HG02642 (cell line): ENCODE measurements at regions not wholly inside any gene's neighbourhood (a gene's known extent, or its start where the extent isn't known, plus 50 kb on each side); places are given as distances from the start of the nearest gene placed in this dataset.
"Not testable (repeated sequence)": the region's sequence is repeated elsewhere in the genome, so short reads cannot be mapped to it uniquely, and the experiment has no call there.

Experiments used
- ATAC-seq: cut with Tn5 transposase; IDR thresholded peaks from one replicate; pipeline ENCODE4 v1.9.1; 2021; ENCODE audit warnings: mild to moderate bottlenecking; ENCODE audit not compliant: unreplicated experiment, poor library complexity

DNA sequence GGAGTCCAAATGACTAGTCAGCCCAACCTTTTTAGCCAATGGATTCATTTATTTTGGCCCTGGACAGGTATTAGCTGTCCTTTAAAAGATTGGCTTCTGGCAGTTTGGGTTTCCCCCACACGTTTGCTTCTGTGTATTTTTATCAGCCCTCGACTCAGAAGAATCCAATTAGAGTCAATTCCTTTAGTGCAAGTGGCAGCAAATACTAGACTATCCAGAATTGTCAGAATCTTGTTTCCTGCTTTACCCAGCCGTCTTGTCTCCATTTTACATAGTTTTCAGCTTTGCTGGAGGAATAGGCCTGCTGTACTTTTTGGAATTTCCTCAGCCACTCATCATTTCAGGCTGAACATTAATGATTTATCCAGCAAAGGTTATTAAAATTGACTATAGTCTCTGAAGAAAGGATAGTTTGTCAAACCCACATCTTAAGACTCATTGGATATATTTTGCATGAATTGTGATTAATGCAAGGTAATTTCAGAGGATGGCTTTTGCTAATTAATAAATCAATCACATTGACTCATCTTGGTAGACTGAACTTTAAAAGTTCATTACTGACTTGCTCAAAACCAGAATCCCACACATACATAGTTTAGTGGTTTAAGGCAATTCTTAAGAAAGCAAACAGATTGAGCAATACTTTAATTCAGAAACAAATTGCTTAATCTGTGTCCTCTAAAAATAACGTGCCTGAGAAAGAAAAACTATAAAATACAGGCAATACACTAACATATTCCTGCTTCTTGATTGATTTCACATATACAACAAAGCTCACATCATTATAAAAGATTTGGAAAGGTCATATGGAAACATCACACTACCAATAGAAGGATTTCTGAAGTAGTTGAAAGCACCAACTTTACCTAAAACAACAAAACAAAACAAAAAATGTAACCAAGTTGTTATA is 62.9 kb upstream of the ZNF217 start:
- no peak for ATAC-seq

DNA sequence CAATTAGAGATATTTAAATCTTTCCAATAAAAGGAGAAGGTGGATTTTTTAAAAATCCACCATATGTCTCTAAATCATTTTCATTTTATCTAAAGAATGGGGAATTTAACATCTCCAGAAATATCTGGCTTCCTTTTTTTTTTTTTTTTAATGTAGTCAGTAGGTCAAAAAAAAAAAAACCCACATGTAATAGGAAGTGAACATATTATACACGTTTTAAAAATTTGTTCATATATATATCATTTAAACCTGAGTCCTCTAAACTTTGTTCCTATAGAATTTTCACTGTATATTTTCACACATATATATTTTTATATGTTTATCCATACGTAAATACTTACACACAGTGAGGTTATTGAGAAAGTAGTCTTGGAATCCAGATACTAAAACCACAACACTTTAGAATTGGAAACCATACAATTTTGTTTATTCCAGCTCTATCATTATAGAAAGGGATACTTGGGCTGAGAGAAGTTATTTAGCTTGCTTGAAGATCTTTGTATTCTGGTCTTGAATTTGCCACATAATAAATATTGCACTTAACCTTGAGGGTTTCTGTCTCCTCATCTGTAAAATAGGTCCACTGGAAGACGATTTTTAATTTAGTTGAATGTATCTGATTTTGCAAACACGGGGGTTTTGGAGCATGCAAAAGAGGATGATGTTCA is 62.1 kb upstream of the ZNF217 start:
- ATAC-seq, result no peak

DNA sequence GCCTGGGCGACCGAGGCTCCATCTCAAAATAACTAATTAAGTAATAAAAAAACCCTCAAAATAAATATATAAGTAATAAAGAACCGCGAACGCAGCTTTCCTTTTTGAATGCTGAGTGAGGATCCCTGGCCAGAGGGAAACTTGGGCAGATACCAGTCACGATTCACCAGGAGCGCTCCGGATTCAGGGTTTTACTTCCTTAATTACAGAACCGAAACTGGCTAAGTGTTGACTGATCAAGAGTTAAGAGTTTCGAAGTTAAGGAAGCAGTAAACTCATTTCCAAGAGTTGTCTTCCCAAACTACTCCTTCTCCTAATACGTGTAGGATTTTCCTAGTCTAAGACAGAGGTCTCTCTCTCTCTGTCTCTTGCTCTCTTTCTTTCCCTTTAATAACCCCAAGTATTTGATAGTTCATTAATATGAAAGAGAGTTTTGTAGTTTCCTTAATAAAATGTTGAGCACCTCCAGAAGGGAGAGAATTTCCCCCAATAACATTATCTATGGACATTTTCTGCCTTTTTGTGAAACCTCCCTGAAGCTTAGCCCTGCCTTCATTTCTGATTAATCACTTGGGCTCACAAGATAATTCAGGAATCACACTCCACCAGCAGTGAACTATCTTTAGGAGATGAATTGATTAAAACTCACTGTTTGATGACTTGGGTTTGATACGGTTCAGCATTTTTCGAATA is 61.4 kb upstream of the ZNF217 start:
- no peak for ATAC-seq

DNA sequence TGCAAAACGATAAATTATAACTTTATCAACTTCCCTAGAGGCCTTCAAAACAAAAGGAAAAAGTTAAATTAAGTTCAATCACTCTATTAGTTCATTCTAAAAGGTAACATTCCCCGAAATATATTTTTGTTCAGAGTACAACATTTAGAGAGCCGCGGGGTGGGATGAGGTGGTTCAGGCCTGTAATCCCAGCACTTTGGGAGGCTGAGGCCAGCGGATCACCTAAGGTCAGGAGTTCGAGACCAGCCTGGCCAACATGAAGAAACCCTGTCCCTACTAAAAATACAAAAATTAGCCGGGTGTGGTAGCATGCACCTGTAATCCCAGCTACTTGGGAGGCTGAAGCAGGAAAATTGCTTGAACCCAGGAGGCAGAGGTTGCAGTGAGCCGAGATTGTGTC is 60.9 kb upstream of the ZNF217 start:
- not testable (repeated sequence) for ATAC-seq

DNA sequence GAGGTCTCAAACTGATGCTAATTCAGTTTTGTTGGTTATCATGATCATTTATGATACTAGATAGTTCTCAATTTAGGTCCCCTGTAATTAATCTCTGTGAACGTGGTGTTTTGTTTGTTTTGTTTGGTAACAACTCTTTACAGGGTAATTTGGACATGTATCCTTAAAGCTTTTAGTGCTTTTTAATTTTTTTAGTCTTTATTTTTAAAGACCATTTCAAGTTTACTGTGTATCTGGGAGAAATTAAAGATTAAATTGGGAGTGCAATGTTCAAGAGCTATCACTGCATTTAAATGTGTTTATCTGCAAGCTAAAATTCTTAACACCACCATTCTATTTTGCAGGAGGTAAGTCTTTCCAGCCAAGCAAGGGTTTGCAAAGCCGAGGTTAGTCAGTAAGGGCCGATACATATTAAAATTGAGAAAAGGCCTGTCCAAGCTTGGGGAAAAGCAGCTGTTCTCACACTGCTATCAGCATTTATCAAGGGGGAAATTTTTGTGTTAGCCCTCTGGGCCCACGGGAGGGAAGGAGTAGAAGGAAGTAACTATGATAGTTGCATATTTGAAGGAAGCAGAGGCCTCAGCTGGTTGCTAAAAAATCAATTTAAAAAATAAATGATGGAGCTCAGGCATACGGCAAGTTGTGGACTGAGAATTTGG is 59.3 kb upstream of the ZNF217 start:
- no peak for ATAC-seq

DNA sequence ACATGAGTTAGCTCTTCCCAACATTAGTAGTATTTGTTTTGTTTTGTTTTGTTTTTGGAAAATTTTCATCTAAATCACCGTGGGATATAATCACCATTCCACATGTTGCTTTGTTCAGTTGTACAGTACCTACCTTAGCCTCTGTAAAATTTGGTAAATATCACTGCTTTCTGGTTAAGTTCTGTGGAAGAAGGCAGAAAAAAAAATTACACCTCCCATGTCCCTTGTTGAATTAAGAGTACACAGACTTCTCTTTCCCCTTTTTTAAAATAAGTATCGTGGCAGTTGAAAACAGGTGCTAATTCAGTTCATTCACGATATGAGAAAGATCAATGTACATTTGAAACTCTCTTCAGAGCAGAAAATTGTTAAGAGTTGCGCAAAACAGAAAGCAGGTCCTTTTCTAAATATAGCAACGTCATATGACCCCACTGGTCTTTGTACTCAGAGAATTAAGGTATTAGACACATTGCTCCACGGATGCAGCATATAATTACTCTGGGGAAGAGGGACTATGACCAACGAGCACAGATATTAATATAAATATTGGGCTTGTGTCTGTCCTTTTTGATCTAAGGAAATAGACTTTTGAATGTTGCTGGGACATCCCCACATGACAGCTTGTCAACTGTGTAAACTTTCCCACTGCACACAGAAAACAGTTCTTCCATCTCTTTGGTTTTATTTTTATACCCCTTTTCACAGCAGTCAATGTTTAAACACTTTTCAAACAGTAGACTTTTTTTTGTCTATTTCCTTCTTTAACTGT is 58.6 kb upstream of the ZNF217 start:
- peak; percentile 64 for ATAC-seq

DNA sequence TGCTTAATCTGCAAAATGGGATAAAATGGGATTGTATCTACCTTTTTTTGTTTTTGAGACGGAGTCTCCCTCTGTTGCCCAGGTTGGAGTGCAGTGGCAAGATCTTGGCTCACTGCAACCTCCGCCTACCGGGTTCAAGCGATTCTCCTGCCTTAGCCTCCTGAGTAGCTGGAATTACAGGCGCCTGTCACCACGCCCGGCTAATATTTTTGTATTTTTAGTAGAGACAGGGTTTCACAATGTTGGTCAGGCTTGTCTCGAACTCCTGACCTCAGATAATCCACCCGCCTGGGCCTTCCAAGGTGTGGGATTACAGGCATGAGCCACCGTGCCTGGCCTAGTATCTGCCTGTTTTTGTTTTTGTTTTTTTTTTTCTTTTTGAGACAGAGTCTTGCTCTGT is 55.9 kb upstream of the ZNF217 start:
- ATAC-seq, result not testable (repeated sequence)

DNA sequence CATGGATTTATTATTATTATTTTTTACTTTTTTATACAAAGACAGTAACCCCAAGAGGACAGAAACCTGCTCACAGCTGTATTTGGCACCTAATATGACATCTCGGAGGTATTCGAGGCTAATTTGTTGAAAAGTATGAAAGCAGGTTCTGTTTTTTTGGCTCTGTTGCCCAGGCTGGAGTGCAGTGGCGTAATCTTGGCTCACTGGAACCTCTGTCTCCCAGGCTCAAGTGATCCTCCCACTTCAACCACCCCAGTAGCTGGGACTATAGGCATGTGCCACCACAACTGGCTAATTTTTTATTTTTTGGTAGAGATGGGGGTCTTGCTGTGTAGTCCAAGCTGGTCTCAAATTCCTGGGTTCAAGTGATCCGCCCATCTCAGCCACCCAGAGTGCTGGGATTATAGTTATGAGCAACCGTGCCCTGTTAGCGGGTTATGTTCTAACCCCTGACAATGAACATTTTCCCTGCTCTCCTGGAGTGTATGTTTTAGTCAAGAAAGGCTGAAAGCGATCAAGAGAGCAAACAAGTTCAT is 53.7 kb upstream of the ZNF217 start:
- no peak for ATAC-seq

DNA sequence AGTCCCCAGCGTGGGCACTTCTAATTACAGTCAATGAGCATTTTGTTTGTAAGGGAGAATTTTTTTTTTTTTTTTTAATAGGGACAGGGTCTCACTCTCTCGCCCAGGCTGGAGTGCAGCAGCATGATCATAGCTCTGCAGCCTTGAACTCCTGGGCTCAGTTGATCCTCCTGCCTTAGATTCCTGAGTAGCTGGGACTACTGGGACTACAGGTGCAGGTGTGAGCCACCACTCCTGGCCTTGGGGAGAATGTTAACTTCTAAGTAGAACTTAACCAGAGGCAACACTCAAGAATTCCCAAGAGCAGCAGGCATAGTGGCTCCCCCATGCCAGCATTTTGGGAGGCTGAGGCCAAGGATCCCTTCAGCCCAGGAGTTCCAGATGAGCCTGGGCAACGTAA is 52.9 kb upstream of the ZNF217 start:
- ATAC-seq, result no peak

DNA sequence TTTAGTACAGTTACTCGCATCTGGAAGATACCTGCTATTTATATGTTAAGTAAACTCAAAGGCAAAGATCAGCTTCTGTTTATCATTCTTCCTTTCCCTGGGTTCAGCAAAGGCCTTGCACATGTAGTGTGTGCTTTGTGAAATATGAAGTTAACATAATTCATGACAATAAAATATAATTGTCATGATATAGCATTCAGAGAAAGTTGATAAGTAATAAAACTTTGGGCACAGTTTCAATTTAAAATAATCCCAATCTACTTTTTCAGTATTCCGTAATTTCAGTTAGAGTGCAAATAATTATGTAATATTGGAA is 51.9 kb upstream of the ZNF217 start:
- no peak for ATAC-seq

DNA sequence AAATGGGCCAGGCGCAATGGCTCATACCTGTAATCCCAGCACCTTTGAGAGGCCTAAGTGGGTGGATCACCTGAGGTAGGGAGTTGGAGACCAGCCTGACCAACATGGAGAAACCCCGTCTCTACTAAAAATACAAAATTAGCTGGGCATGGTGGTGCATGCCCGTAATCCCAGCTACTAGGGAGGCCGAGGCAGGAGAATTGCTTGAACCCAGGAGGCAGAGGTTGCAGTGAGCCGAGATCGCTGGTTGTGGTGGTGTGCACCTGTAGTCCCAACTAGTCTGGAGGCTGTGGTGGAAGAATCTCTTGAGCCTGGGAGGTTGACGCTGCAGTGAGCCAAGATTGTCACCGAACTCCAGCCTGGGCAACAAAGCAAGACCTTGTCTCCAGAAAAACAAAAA is 50.5 kb upstream of the ZNF217 start:
- ATAC-seq, result not testable (repeated sequence)
